Calu3 (cell line): ENCODE measurements at regions not wholly inside any gene's neighbourhood (a gene's known extent, or its start where the extent isn't known, plus 50 kb on each side); places are given as distances from the start of the nearest gene placed in this dataset.

ENCODE experiments used
- BruUV-seq: library from RNA; stranded (reverse); fragments of 400-500 nt; replicated peaks from 2 replicates; lab custom pipeline; 2021; lab: Mats Ljungman, UMichigan
- CTCF ChIA-PET: fragments of 300-600 bp; sonication (Branson Sonifier 250); formaldehyde crosslinking; loops from one replicate; lab custom pipeline; 2022; ENCODE audit warnings: antibody characterized with exemption; lab: Charles Lee
- DNase-seq: peaks from one replicate; pipeline ENCODE4 v3.0.0; 2022
- H3K27ac Mint-ChIP-seq: one replicate; pipeline ENCODE4 v1.8.0; 2022; ENCODE audit warnings: mixed read lengths; ENCODE audit not compliant: unreplicated experiment
- H3K27me3 Mint-ChIP-seq: one replicate; pipeline ENCODE4 v1.8.0; 2022; ENCODE audit warnings: mixed read lengths; ENCODE audit not compliant: unreplicated experiment
- H3K36me3 Mint-ChIP-seq: one replicate; pipeline ENCODE4 v1.8.0; 2022; ENCODE audit warnings: mild to moderate bottlenecking, moderate library complexity, mixed read lengths; ENCODE audit not compliant: insufficient read depth, unreplicated experiment
- H3K4me1 Mint-ChIP-seq: one replicate; pipeline ENCODE4 v1.8.0; 2022; ENCODE audit warnings: mild to moderate bottlenecking, low read depth, mixed read lengths; ENCODE audit not compliant: unreplicated experiment
- H3K4me3 Mint-ChIP-seq: one replicate; pipeline ENCODE4 v1.8.0; 2022; ENCODE audit warnings: mild to moderate bottlenecking, low read depth, moderate library complexity, mixed read lengths; ENCODE audit not compliant: unreplicated experiment
- H3K9me3 Mint-ChIP-seq: one replicate; pipeline ENCODE4 v1.8.0; 2022; ENCODE audit warnings: low read depth, mixed read lengths; ENCODE audit not compliant: unreplicated experiment
- CTCF ChIP-seq: fragments of 200-600 bp; IDR thresholded peaks from one replicate; pipeline ENCODE4 v1.8.0; 2022; ENCODE audit warnings: antibody characterized with exemption; ENCODE audit not compliant: unreplicated experiment
- intact Hi-C: fragments of 100-400 bp; cut with micrococcal nuclease; formaldehyde crosslinking; loops from one replicate; pipeline ENCODE4 v1.10.0; 2022; ENCODE audit not compliant: unreplicated experiment

GRCh38 chr5:3282841-3283240 is 312.8 kb upstream of the IRX1 start:
- H3K27ac Mint-ChIP-seq: no peak overlapping the region
- CTCF ChIA-PET: no interaction called here
- no peaks in the 10 kb centered on the region for H3K27me3 Mint-ChIP-seq
- DNase-seq: no peak
- TF ChIP-seq CTCF: no peak
- no TSS peak for BruUV-seq
- H3K4me1 Mint-ChIP-seq: no peaks in the 10 kb centered on the region
- peaks cover 11% of the 10 kb centered on the region for H3K9me3 Mint-ChIP-seq
- intact Hi-C loops: no loop called here
- no peak overlapping the region for H3K4me3 Mint-ChIP-seq
- no peaks in the 10 kb centered on the region for H3K36me3 Mint-ChIP-seq

- DNase-seq: no peak
- CTCF ChIA-PET: no interaction called here
- Mint-ChIP-seq H3K9me3 (peaks cover 11% of the 10 kb centered on the region), H3K36me3 (no peaks in the 10 kb centered on the region), H3K4me1 (no peaks in the 10 kb centered on the region), H3K27me3 (no peaks in the 10 kb centered on the region), H3K4me3 (no peak overlapping the region), H3K27ac (no peak overlapping the region)
- no TSS peak for BruUV-seq
- TF ChIP-seq CTCF: no peak
- intact Hi-C loops: no loop called here
Measured at GRCh38 chr5:3281366-3281765, 314.3 kb upstream of the IRX1 start.

GRCh38 chr5:3278643-3279042 is 317.0 kb upstream of the IRX1 start:
- Mint-ChIP-seq H3K36me3 (no peaks in the 10 kb centered on the region), H3K27me3 (no peaks in the 10 kb centered on the region), H3K4me3 (no peak overlapping the region), H3K4me1 (no peaks in the 10 kb centered on the region), H3K9me3 (peaks cover 11% of the 10 kb centered on the region), H3K27ac (no peak overlapping the region)
- BruUV-seq: no TSS peak
- DNase-seq: no peak
- CTCF ChIA-PET: no interaction called here
- intact Hi-C loops: no loop called here
- no peak for TF ChIP-seq CTCF

- H3K36me3 Mint-ChIP-seq: no peaks in the 10 kb centered on the region
- H3K27me3 Mint-ChIP-seq: no peaks in the 10 kb centered on the region
- intact Hi-C loops: no loop called here
- BruUV-seq: no TSS peak
- H3K4me1 Mint-ChIP-seq: no peaks in the 10 kb centered on the region
- no peak overlapping the region for H3K27ac Mint-ChIP-seq
- CTCF ChIA-PET: no interaction called here
- DNase-seq: no peak
- no peak for TF ChIP-seq CTCF
- H3K4me3 Mint-ChIP-seq: no peak overlapping the region
- peaks cover 8% of the 10 kb centered on the region for H3K9me3 Mint-ChIP-seq
Measured at GRCh38 chr5:3277590-3278196, 317.9 kb upstream of the IRX1 start.
